GDM1 (cell line): ENCODE measurements at regions not wholly inside any gene's neighbourhood (a gene's known extent, or its start where the extent isn't known, plus 50 kb on each side); places are given as distances from the start of the nearest gene placed in this dataset.
A peak's percentile ranks its signal among the peaks of the same experiment; 100 is the strongest.
"Not testable (repeated sequence)": the region's sequence is repeated elsewhere in the genome, so short reads cannot be mapped to it uniquely, and the experiment has no call there.

Source experiments
- DNase-seq: peaks from one replicate; lab custom pipeline; 2025; lab: John Stamatoyannopoulos, UW

GRCh38 chr2:35441575-35441974 is 914.0 kb upstream of the CRIM1 start:
- DNase-seq, result not testable (repeated sequence)

DNA sequence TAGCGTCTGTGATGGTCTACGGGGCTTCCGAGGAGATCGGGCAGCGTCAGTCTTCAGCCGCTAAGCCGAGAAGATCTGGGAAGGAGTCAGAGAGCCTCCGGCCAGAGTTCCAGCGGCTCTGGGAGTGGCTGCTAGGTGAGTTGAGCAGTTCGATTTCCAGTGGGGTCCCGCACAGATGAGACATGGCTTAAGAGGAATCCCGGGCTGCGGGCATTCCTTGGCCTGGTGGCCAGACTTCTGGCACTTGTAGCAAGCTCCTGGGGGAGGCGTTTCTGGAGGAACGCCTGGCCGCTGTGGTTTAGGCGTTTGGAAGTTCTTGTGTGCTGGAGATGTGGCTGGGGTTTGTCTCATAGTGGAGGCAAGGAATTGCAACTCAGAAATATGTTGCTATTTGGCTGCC is 915.3 kb upstream of the CRIM1 start:
- DNase-seq, result not testable (repeated sequence)

DNA sequence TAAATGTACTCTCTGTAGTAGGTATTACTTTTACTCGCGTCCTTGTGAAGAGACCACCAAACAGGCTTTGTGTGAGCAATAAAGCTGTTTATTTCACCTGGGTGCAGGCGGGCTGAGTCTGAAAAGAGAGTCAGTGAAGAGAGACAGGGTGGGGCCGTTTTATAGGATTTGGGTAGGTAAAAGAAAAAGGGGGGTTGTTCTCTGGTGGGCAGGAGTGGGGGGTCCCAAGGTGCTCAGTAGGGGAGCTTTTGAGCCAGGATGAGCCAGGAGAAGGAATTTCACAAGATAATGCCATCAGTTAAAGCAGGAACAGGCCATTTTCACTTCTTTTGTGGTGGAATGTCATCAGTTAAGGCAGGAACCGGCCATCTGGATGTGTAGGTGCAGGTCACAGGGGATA is 918.7 kb upstream of the CRIM1 start:
- not testable (repeated sequence) for DNase-seq

DNA sequence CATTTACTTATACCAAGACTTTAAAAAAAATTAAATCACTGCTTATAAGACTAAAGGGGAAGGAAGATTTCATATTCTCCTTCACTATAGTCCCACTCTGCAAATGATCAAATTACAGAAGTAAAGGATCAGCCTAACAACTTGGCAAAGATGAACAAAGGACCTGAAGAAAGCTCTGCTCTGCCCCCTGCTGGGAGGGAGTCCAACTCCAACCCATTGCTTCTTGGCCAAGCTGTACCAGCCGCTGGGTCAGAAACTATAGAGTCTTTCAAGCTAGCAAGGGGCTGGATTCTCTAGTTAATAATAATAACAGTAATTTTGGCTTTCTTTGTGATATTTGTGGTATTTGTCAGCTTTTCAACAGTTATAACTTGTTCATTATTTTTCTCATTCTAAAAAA is 927.0 kb upstream of the CRIM1 start:
- no peak for DNase-seq

DNA sequence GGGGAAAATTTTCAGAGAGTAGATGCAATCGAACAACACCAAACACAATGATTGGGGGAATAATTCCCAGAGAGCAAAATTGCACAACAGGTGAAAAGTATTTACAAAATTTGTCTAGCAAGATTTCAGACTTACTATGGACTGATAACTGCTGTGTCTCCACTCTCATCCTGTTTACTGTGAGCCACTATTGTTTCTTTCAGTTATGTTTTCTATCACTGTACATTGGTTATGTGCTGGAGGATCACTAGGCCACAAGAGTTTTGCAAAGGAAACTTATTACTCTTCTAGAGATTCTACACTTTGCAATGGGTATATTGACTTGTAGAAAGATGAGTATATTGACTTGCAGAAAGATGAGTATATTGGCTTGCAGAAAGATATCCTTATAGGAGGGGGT is 934.1 kb upstream of the CRIM1 start:
- DNase-seq, result no peak

DNA sequence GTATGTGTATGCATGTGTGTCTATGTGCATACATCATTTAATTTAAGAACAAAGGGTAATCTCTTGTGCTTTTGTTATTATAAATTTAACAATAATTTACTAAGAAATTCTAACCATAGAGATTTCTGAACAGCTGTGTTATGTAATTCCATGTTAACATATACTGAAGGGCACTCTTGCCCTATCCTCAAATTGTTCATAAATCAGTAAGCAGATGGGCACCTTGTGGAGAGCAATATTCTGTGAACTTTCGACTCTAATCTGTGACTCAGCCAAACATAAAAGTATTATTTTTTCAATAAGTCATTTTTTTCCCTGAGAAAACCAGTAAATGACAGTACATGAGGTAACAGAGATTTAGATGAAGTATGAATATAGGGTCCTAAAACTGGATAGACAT is 938.3 kb upstream of the CRIM1 start:
- no peak for DNase-seq

- DNase-seq, result no peak
Measured at GRCh38 chr2:35416391-35417140, 939.0 kb upstream of the CRIM1 start.

- no peak for DNase-seq
Measured at GRCh38 chr2:35415942-35416341, 939.6 kb upstream of the CRIM1 start.

DNA sequence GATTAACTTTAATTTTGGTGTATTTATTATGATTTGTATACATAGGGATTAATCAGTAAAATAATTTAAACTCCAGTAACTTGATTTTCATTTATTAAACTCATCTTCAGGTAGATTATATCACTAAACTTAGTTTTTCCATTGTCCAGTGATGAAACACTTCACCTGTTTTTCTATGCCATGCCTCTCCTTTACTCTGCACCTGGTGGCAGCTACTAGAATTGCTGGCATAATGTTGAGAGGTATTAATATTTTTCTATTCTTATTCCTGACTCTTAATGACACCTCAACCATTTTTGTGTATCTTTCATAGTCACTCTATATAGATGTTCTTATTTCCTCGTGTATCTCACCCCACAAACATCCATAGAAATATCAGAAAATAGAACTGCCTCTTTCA is 940.3 kb upstream of the CRIM1 start:
- DNase-seq, result no peak

DNA sequence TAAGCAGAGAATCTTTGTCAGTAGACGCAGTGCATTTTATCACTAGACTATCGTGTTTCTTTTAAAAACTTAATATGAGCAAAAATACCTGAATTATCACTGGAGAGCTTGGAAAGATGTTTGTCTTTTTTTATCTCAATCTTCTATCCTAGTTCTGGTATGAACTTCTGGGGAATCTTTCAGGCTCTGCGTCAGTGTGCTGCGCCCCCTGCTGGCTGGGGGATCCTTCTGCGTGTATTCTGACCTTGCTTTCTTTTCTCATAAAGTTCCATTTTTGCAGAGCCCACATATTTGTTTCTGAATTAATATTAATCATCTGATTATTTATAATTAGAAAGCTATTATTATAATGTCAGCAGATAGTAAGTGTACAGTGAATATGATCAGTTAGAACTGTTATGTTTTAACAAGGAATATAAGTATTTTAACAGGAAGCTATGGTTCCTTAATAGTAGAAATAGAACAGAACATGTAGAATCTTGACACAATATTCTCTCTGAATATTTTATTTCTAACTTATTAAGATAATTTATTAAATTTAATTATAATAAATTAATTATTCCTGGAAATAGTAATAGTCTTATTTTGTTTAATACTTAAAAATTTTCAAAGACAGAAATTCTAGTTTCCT is 945.0 kb upstream of the CRIM1 start:
- DNase-seq, result peak; percentile 13

- DNase-seq, result no peak
Measured at GRCh38 chr2:35409762-35410161, 945.8 kb upstream of the CRIM1 start.

GRCh38 chr2:35408320-35408719 is 947.3 kb upstream of the CRIM1 start:
- DNase-seq, result no peak

DNA sequence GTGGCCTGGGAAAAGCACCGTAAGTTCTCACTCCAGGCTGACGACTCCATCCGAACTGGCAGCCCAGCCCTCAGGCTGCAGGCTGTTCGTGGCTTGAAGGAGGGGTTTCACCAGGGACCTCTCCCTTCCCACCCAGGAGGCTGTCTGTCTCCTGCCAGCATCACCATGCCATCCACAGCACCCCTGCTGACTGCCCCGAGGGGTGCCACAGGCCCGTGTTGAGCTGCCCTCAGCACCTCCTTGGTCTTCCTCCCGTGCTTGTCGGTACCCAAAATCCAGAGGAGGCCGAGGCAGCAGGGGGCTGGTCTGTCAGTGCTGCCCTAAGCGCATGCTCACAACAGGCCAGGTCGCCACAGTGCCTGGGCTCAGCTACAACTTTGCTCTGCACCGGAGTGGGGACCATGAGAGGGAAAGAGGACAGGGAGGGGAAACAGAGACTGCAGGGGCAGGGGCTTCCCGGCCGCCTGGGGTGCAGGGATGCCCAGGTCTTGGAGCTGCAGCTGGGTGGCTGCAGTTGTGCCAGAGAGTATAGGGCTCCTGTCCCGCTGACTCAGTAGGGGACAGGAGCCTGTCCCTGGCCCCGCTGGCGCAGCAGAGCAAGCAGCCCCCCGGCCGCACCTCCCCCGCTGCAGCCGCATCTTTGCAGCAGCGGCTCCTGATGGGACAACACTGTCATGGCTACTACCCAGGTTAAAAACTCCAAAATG is 963.7 kb upstream of the CRIM1 start:
- no peak for DNase-seq

DNA sequence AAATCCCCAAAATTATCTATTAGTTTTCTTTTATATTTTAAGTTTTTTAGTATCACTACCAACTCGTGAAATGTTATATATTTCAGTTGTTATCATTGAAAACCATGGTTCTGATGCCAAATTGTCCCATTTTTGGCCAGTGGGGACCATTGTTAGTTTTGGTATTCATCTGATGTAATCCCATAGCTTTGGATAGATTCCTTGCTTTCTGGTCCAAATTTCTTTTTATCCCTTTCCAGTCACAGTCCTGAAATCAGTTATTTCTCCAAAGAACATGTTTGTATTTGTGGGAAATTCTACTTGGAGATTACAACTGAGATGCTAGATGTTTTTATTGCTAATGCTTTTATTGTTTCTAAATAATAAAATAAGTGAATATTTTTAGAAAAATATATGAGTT is 976.8 kb upstream of the CRIM1 start:
- DNase-seq, result no peak

DNA sequence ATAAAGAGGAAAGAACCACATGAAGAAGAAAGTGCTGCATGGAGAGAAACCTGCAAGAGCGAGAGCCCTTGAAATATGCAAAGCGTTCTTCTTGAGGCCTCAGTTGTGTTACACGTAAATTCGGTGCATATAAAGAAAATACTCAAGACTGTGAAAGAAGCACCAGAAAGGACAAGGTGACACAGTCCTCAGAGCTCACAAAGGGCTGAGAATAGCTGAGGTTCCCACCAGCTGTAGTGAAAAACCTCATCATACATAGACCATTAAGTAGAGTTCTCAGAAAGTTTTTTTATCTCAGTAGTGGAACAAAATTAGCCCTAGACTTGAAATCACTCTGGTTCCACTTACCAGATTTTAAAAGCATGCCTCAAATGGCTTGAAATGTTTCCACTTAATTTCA is 980.7 kb upstream of the CRIM1 start:
- DNase-seq, result no peak

- DNase-seq, result no peak
Measured at GRCh38 chr2:35365859-35366258, 989.7 kb upstream of the CRIM1 start.

GRCh38 chr2:35356332-35356731 is 999.2 kb upstream of the CRIM1 start:
- no peak for DNase-seq

GRCh38 chr2:35355056-35355455 is 1000.5 kb upstream of the CRIM1 start:
- DNase-seq, result no peak

GRCh38 chr2:35347561-35347960 is 1008.0 kb upstream of the CRIM1 start:
- DNase-seq, result no peak

DNA sequence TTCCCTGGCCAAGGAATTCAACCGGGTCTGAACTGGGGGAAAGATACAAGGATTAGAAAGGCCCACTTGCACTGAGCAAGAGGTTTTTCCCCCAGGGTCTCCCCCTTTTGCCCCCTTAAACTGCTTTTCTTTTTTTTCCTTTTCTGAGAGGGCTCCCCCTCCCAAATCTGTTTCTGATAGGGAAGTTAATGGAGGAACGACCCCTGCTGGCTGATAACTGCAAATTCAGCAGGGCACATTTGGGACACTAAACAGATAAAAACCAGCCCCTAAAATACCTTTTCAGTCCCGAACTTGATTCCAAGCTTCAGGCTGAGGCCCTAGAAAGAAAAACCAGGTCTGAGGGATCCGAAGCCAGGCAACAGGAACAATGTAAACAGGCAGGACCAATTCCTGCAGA is 1012.4 kb upstream of the CRIM1 start:
- no peak for DNase-seq

GRCh38 chr2:35339211-35339610 is 1016.4 kb upstream of the CRIM1 start:
- DNase-seq, result no peak

- DNase-seq, result no peak
Measured at GRCh38 chr2:35337922-35338321, 1017.7 kb upstream of the CRIM1 start.

DNA sequence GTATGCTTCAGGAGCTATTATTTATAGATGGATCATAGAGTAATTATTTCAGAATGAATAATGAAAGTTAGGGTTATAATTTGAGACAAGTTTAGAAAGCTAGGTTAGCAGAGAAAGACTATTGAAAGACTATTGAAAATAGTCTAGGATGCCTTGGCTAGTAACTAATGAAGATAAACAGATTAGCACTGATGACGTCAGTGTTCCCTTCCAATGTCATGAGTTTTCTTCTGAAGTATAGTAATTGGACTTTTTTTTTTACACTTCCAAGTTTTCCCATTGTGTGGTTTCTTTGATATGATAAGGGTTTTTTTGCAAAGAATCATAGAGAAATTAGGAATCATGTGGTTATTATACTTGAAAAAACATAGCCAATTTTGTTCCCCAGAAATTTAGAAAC is 1041.5 kb upstream of the CRIM1 start:
- no peak for DNase-seq
